ENCODE measurements at regions not wholly inside any gene's neighbourhood (a gene's known extent, or its start where the extent isn't known, plus 50 kb on each side); places are given as distances from the start of the nearest gene placed in this dataset.

- ChIA-PET POLR2A (no interaction called here), CTCF (interaction anchor here (1.3 kb wide), 1 partner anchor 9 kb away, joined by 3 read pairs; no protein-coding TSS in a partner anchor)
- no peak overlapping the region for H3K4me3 Mint-ChIP-seq
- DNase-seq: no peak
- no peaks in the 10 kb centered on the region for H3K36me3 Mint-ChIP-seq (ENCODE audit: low read depth)
- no peaks in the 10 kb centered on the region for H3K27me3 Mint-ChIP-seq
- no peaks in the 10 kb centered on the region for H3K9me3 Mint-ChIP-seq
- H3K4me1 Mint-ChIP-seq: no peaks in the 10 kb centered on the region
- no peak overlapping the region for H3K27ac Mint-ChIP-seq
Observed at GRCh38 chr5:68732251-68732650, 361.6 kb upstream of the SLC30A5 start.

- Mint-ChIP-seq H3K27me3 (no peaks in the 10 kb centered on the region), H3K4me3 (no peak overlapping the region), H3K27ac (no peak overlapping the region), H3K9me3 (no peaks in the 10 kb centered on the region), H3K4me1 (peaks cover 5% of the 10 kb centered on the region), H3K36me3 (ENCODE audit: low read depth) (no peaks in the 10 kb centered on the region)
- CTCF ChIA-PET: interaction anchor here (1.0 kb wide), 1 partner anchor 12 kb away, joined by 3 read pairs; no protein-coding TSS in a partner anchor
- POLR2A ChIA-PET: no interaction called here
- DNase-seq: no peak
Observed at GRCh38 chr5:68734781-68735180, 359.0 kb upstream of the SLC30A5 start.

GRCh38 chr5:68738236-68738635 lies 355.6 kb upstream of the SLC30A5 start:
- no peaks in the 10 kb centered on the region for H3K9me3 Mint-ChIP-seq
- peaks cover 11% of the 10 kb centered on the region for H3K4me1 Mint-ChIP-seq
- ChIA-PET CTCF (no interaction called here), POLR2A (no interaction called here)
- H3K27me3 Mint-ChIP-seq: no peaks in the 10 kb centered on the region
- no peak for DNase-seq
- H3K27ac Mint-ChIP-seq: no peak overlapping the region
- H3K36me3 Mint-ChIP-seq (ENCODE audit: low read depth): no peaks in the 10 kb centered on the region
- H3K4me3 Mint-ChIP-seq: no peak overlapping the region

- H3K36me3 Mint-ChIP-seq (ENCODE audit: low read depth): no peaks in the 10 kb centered on the region
- H3K27me3 Mint-ChIP-seq: no peaks in the 10 kb centered on the region
- no peak overlapping the region for H3K4me3 Mint-ChIP-seq
- peaks cover 11% of the 10 kb centered on the region for H3K4me1 Mint-ChIP-seq
- ChIA-PET POLR2A (no interaction called here), CTCF (interaction anchor here (1.2 kb wide), 1 partner anchor 13 kb away, joined by 3 read pairs; no protein-coding TSS in a partner anchor)
- no peak overlapping the region for H3K27ac Mint-ChIP-seq
- no peak for DNase-seq
- H3K9me3 Mint-ChIP-seq: no peaks in the 10 kb centered on the region
Observed at GRCh38 chr5:68738841-68739240, 355.0 kb upstream of the SLC30A5 start.

- Mint-ChIP-seq H3K36me3 (ENCODE audit: low read depth) (no peaks in the 10 kb centered on the region), H3K4me3 (no peak overlapping the region), H3K27ac (no peak overlapping the region), H3K27me3 (no peaks in the 10 kb centered on the region), H3K4me1 (peaks cover 11% of the 10 kb centered on the region), H3K9me3 (no peaks in the 10 kb centered on the region)
- no peak for DNase-seq
- CTCF ChIA-PET: interaction anchor here (1.2 kb wide), 1 partner anchor 12 kb away, joined by 3 read pairs; no protein-coding TSS in a partner anchor
- POLR2A ChIA-PET: no interaction called here
Observed at GRCh38 chr5:68739752-68740151, 354.1 kb upstream of the SLC30A5 start.

GRCh38 chr5:68740226-68740910 lies 353.4 kb upstream of the SLC30A5 start:
- Mint-ChIP-seq H3K9me3 (no peaks in the 10 kb centered on the region), H3K27ac (no peak overlapping the region), H3K36me3 (ENCODE audit: low read depth) (no peaks in the 10 kb centered on the region), H3K27me3 (no peaks in the 10 kb centered on the region), H3K4me1 (peaks cover 13% of the 10 kb centered on the region), H3K4me3 (no peak overlapping the region)
- DNase-seq: no peak
- POLR2A ChIA-PET: no interaction called here
- CTCF ChIA-PET: interaction anchor here (1.6 kb wide), 1 partner anchor 7 kb away, joined by 3 read pairs; no protein-coding TSS in a partner anchor

- no peak overlapping the region for H3K27ac Mint-ChIP-seq
- CTCF ChIA-PET: interaction anchor here (0.9 kb wide), 1 partner anchor 458 kb away, joined by 3 read pairs; no protein-coding TSS in a partner anchor
Observed at GRCh38 chr5:68744206-68744605, 349.6 kb upstream of the SLC30A5 start.

GRCh38 chr5:68745448-68745847 lies 348.4 kb upstream of the SLC30A5 start:
- Mint-ChIP-seq H3K4me3 (no peak overlapping the region), H3K27me3 (no peaks in the 10 kb centered on the region), H3K27ac (no peak overlapping the region), H3K9me3 (peaks cover 3% of the 10 kb centered on the region), H3K36me3 (ENCODE audit: low read depth) (no peaks in the 10 kb centered on the region), H3K4me1 (peaks cover 10% of the 10 kb centered on the region)
- no peak for DNase-seq
- ChIA-PET CTCF (no interaction called here), POLR2A (no interaction called here)

More at GRCh38 chr5:68744206-68744605, 349.6 kb upstream of the SLC30A5 start:
- Mint-ChIP-seq H3K9me3 (peaks cover 3% of the 10 kb centered on the region), H3K4me3 (no peak overlapping the region), H3K36me3 (ENCODE audit: low read depth) (no peaks in the 10 kb centered on the region), H3K4me1 (peaks cover 13% of the 10 kb centered on the region), H3K27me3 (no peaks in the 10 kb centered on the region)
- POLR2A ChIA-PET: no interaction called here
- no peak for DNase-seq

GRCh38 chr5:68746220-68746619 lies 347.6 kb upstream of the SLC30A5 start:
- ChIA-PET POLR2A (no interaction called here), CTCF (no interaction called here)
- H3K4me3 Mint-ChIP-seq: no peak overlapping the region

GRCh38 chr5:68746643-68747420 lies 347.0 kb upstream of the SLC30A5 start:
- ChIA-PET POLR2A (no interaction called here), CTCF (interaction anchor here (1.0 kb wide), 1 partner anchor 299 kb away, joined by 3 read pairs; no protein-coding TSS in a partner anchor)
- Mint-ChIP-seq H3K4me1 (peaks cover 10% of the 10 kb centered on the region), H3K27ac (no peak overlapping the region), H3K27me3 (no peaks in the 10 kb centered on the region), H3K4me3 (no peak overlapping the region), H3K9me3 (peaks cover 3% of the 10 kb centered on the region), H3K36me3 (ENCODE audit: low read depth) (no peaks in the 10 kb centered on the region)
- no peak for DNase-seq

More at GRCh38 chr5:68746220-68746619, 347.6 kb upstream of the SLC30A5 start:
- Mint-ChIP-seq H3K27ac (no peak overlapping the region), H3K9me3 (peaks cover 3% of the 10 kb centered on the region), H3K27me3 (no peaks in the 10 kb centered on the region), H3K4me1 (peaks cover 10% of the 10 kb centered on the region), H3K36me3 (ENCODE audit: low read depth) (no peaks in the 10 kb centered on the region)
- no peak for DNase-seq

- no peak overlapping the region for H3K4me3 Mint-ChIP-seq
- H3K36me3 Mint-ChIP-seq (ENCODE audit: low read depth): no peaks in the 10 kb centered on the region
- H3K27me3 Mint-ChIP-seq: no peaks in the 10 kb centered on the region
- peaks cover 10% of the 10 kb centered on the region for H3K4me1 Mint-ChIP-seq
- H3K9me3 Mint-ChIP-seq: peaks cover 3% of the 10 kb centered on the region
- no peak for DNase-seq
- CTCF ChIA-PET: interaction anchor here (1.0 kb wide), 1 partner anchor 299 kb away, joined by 3 read pairs; no protein-coding TSS in a partner anchor
- POLR2A ChIA-PET: no interaction called here
- no peak overlapping the region for H3K27ac Mint-ChIP-seq
Observed at GRCh38 chr5:68747521-68747920, 346.3 kb upstream of the SLC30A5 start.

- ChIA-PET CTCF (interaction anchor here (0.6 to 0.7 kb wide), 3 partner anchors 10 to 59 kb away, joined by 3 to 5 read pairs (median 3); no protein-coding TSS in a partner anchor), POLR2A (no interaction called here)
Observed at GRCh38 chr5:68748101-68748500, 345.7 kb upstream of the SLC30A5 start.

GRCh38 chr5:68749077-68749476 lies 344.7 kb upstream of the SLC30A5 start:
- peaks cover 3% of the 10 kb centered on the region for H3K27me3 Mint-ChIP-seq
- POLR2A ChIA-PET: no interaction called here
- no peak overlapping the region for H3K27ac Mint-ChIP-seq
- DNase-seq: no peak
- H3K4me1 Mint-ChIP-seq: peaks cover 10% of the 10 kb centered on the region
- H3K4me3 Mint-ChIP-seq: no peak overlapping the region
- peaks cover 3% of the 10 kb centered on the region for H3K9me3 Mint-ChIP-seq
- H3K36me3 Mint-ChIP-seq (ENCODE audit: low read depth): no peaks in the 10 kb centered on the region
- CTCF ChIA-PET: no interaction called here

More at GRCh38 chr5:68748101-68748500, 345.7 kb upstream of the SLC30A5 start:
- H3K9me3 Mint-ChIP-seq: peaks cover 3% of the 10 kb centered on the region
- peaks cover 10% of the 10 kb centered on the region for H3K4me1 Mint-ChIP-seq
- no peaks in the 10 kb centered on the region for H3K36me3 Mint-ChIP-seq (ENCODE audit: low read depth)
- H3K27me3 Mint-ChIP-seq: peaks cover 3% of the 10 kb centered on the region
- no peak overlapping the region for H3K4me3 Mint-ChIP-seq
- DNase-seq: no peak
- H3K27ac Mint-ChIP-seq: no peak overlapping the region

Data from activated CD4-positive, alpha-beta T cell treated with anti-CD3 and anti-CD28 coated beads, Interleukin-2, amount 10 ng/mL, durations not matched to agents 7 days and 5 days (primary cell).